CD4-positive, alpha-beta T cell treated with Interleukin-12 subunit alpha and Interleukin-12 subunit beta, for 1 hour (primary cell): ENCODE measurements at regions not wholly inside any gene's neighbourhood (a gene's known extent, or its start where the extent isn't known, plus 50 kb on each side); places are given as distances from the start of the nearest gene placed in this dataset.

ENCODE experiments used
- DNase-seq: peaks from one replicate; pipeline ENCODE4 v3.0.0-alpha.2; 2020

DNA sequence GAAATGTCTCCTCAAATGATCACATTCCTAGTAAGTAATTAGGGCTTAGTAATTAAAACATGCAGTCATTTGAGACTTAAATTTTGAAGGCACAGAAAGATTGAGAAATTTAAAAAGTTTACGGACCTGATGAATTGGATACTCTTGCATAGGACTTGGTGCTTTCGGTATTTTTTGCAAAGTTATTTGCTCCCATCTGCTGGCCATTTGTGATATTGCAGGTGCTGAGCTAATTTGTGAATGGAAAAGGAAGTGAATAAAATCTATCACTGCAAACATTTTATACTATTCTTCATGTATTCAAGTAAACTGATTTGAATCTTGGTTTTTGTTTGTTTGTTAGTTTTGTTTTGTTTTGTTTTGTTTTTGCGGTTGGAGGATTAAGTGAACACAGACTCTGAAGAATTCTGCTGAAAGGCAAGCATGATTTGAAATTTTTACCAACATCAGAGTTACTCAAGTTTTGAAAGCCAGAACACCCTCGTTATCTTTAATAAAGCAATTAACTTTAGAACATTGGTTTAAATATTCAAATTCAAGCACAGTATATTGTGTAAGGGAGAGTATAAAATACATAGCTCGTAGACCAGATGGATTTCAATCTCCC is 689.5 kb upstream of the RBFOX1 start:
- DNase-seq = peak; percentile 41

GRCh38 chr16:6642271-6642670 is 690.4 kb upstream of the RBFOX1 start:
- no peak for DNase-seq

GRCh38 chr16:6641091-6641490 is 691.6 kb upstream of the RBFOX1 start:
- no peak for DNase-seq

DNA sequence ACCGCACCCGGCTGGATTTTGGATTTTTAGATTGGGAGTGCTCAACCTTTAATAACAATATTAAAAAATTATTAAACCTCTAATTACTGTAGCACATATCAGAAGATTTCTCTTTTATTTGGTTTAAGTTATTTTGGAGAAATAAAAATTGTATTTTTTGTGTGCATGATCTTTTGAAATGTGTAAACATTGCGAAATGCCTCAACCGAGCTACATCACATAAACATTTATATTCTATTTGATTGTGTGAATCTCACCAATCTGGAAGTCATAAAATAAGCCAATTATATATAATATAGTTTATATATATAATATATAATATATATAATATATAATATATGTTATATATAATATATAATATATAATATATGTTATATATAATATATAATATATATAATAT is 696.2 kb upstream of the RBFOX1 start:
- DNase-seq = no peak

- no peak for DNase-seq
Measured at GRCh38 chr16:6634151-6634550, 698.5 kb upstream of the RBFOX1 start.

- no peak for DNase-seq
Measured at GRCh38 chr16:6633456-6633855, 699.2 kb upstream of the RBFOX1 start.

GRCh38 chr16:6629110-6629509 is 703.5 kb upstream of the RBFOX1 start:
- DNase-seq = no peak

GRCh38 chr16:6625606-6626005 is 707.0 kb upstream of the RBFOX1 start:
- DNase-seq = no peak

DNA sequence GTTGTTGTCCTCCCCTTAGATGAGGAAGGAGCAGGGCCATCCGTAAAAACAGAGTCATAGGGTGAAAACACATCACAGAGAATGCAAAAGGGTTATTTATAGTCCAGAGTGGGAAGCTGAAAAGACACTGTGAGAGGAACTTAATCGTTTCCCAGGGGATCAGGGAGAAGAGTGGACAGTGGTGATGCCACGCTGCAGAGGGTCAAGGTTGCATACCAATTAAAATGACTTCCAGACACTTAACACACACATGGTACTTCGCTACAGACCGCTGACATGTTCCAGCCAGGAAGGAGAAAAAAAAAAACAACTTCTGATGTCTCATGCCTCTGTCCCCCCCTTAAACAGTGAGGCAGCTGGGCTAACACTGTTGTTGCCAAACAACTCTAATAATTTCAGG is 713.8 kb upstream of the RBFOX1 start:
- DNase-seq = no peak

DNA sequence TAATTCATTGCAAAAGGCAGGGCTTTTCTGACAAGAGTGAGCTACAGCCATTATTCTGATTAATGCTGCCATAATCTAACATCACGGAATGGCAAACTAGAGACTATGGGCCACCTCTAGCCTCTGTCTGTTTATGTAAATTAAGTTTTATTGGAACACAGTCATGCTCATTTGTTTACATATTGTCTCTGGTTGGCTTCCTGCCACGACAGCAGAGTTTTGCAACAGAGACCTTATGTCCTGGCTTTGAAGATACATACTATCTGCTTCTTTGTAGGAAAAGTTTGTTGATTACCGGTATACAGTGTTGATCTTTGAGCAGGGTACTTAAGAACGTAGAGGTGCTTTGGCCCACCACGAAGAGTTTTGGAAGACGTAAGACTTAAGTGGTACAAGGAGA is 715.9 kb upstream of the RBFOX1 start:
- no peak for DNase-seq

DNA sequence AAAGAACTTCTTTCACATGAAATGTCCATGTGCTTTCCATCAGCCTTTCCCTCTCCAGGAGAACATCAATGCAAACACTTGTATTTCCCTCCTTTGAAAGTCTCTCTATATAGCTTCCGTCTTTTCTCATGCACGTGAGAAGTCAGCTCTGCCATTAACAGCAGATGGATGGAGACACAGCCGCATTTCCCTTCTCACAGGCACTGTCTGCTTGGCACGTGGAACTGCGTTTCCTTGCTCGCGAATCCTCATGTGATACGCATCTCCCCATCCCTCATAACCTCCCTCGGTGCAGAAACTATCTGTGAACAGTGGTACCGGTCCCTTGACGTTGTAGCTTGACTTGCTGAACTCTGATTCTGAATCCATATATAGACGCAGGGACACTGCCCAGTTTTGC is 717.0 kb upstream of the RBFOX1 start:
- DNase-seq = no peak

DNA sequence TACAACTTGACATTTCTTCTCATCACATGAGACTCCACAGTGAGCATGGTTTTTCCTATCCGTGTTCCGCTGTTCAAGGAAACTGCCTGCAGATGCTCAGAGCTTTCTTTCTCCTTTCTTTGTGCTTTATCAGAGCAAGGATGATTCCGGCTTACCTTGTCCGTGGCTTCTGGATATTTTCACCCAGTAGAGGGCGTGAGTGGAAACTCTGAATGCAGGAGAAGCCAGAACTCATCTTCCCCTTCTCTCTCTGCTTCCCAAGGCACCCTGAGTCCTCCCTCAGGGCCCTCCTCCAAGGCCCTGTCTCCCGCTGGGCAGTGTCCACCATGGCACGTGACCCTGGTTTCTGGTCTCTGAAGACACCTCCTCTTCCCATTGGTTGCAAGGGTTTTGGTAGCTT is 721.1 kb upstream of the RBFOX1 start:
- DNase-seq = no peak

GRCh38 chr16:6605490-6605889 is 727.2 kb upstream of the RBFOX1 start:
- DNase-seq = no peak

GRCh38 chr16:6603780-6604325 is 728.8 kb upstream of the RBFOX1 start:
- DNase-seq = no peak

DNA sequence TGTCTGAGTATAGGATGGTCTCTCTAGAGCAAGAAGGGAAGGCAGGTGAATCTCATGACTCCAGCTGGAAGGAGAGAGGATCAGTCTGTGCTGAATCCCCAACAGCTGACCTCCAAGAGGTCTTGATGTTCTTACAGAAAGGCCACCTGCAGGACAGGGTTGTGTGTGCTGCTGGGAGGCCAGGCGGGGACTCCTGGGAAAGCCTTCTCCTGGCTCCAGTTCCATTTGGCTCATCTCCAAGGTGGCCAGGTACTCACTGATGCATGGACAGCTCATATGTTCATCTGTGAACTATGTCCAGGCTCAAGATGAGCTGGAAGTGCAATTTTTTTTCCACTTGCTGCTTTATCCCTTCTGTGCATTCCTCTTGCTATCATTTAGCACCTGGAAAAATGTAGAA is 730.2 kb upstream of the RBFOX1 start:
- no peak for DNase-seq

DNA sequence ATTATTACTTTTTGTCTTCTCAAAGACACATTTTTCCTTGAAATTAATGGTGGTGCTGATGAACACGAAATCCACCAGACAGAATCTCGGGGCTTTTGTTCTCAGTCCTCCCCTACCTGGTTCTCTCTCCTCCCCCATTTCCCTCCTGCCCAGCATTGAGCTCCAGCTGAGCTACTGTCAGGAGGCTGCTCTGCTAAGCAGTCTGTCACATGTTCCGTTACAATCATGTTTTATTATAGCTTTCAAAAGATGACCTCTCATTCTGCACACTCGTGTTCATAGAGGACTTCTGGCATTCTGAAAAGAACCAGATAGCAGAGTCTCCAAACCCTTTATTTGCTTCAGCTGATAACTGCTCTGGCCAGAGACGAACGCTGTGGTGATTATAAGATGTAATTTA is 732.5 kb upstream of the RBFOX1 start:
- no peak for DNase-seq

GRCh38 chr16:6593799-6594198 is 738.8 kb upstream of the RBFOX1 start:
- DNase-seq = no peak

DNA sequence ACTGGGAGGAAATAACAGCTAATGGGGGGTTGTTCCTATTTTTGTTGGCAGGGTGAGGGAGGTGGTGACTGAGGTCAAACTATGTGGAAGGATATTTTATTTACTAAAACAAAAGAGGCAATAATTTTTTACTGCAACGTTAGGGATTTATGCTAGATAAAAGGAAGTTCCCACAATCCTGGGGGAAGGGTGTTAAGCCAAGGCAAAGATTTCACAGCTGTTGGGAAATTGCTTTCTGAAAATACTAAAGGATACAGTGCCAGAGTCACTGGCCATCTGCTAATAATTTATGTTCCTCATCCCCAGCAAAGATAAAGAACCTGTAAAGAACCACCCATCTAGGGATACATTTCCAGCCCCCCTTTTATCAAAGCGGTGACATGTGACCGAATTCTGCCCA is 756.0 kb upstream of the RBFOX1 start:
- no peak for DNase-seq

DNA sequence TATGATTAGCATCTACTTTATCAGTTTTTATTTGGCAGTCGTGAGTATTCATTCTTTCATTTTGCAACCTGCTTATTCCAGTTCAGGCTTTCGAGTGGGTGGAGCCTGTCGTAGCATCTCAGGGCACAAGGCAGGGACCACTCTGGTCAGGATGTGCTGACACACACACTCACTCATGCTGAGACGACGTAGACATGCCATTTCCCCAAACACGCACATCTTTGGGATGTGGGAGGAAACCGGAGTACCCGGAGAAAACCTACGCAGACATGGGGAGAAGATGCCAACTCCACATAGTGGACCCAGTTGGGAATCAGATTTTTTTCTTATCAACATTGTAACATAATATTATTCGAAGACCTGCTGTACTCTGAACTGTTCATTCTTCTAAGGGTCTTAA is 756.5 kb upstream of the RBFOX1 start:
- DNase-seq = no peak

DNA sequence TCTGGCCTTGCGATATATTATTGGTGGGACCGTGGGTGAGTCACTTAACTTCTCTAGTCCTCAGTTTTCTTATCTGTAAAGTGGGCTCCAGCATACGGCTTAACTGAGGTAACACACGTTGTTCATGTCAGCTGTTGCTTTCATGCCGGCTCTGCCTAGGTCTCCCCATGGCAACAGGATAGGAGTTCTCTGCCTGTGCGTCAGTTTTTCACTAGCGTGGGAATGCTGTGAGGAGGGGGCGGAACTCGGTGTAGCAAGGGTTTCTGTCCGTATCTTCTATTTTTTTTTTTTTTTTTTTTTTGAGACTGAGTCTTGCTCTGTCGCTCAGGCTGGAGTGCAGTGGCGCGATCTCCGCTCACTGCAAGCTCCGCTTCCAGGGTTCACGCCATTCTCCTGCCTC is 758.5 kb upstream of the RBFOX1 start:
- DNase-seq = no peak

GRCh38 chr16:6573577-6573976 is 759.1 kb upstream of the RBFOX1 start:
- DNase-seq = no peak

DNA sequence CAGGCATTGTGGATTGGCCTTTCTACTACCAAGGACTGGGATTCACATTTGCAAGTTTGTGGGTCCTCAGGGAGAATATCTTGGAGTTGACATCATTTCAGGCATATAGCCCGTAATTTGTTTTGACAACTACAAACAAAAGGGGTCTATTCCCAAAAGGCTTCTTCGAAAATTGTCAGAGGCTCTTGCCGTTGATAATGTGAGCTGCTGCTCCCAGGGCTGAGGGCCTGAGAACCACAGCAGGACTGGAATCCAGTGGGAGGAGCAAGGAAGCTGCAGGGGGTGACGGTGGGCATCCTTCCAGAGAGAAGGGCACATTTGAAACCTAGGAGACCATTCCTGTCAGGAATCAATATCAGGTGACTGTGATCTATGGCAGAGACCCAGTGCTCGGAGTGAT is 761.6 kb upstream of the RBFOX1 start:
- no peak for DNase-seq

DNA sequence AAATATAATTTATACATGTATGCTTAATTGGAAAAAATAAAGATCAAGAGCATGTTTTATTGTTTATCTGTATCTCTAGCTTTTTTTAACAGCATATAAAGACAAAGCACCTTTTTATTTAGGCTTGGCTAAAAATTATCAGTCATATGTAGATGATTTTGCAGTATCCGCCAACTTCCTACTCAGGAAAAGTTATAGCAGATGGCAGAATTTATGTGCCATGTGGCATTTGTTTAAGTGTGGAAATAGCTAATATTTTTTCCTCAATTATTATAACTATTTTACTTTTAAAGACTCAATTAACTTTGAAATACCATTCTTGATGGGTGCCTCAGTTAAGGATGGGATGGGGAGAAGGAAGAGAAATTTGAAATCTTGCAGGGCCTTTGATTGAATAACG is 762.1 kb upstream of the RBFOX1 start:
- no peak for DNase-seq

DNA sequence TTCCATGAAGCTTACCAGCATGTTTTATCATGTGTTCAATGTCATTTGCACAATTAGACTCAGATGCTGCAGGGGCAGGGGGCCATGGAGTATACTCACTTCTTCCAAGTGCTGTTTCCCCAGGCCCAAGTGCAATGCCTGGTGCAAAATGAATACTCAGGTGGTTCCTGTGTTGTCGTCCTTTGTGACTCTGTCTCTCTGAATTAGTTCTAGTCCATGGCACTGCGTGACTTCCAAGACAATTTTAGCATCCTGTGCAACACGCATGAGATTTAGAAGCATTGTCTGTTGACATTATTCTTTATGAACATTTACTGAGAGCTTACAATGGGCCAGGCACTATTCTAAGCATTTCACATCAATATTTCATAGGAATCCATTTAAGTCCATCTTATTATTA is 769.7 kb upstream of the RBFOX1 start:
- DNase-seq = no peak

GRCh38 chr16:6560306-6561100 is 772.1 kb upstream of the RBFOX1 start:
- no peak for DNase-seq
